Motor neuron (in vitro differentiated cells): ENCODE measurements at regions not wholly inside any gene's neighbourhood (a gene's known extent, or its start where the extent isn't known, plus 50 kb on each side); places are given as distances from the start of the nearest gene placed in this dataset.

Experiments
- ATAC-seq, 8 experiments: fragments of 200-7000 bp; cut with Tn5 transposase; replicated peaks in 6 of 8; 2 replicates each; pipeline ENCODE4 v1.8.0; 2021; ENCODE audit warnings: mild to moderate bottlenecking in 8 of 8, moderate library complexity in 8 of 8
- H3K27ac ChIP-seq, 2 donors: fragments of 250-450 bp; sonication (Bioruptor Pico); 2 replicates each; pipeline ENCODE4 v1.9.0; 2021; ENCODE audit warnings: antibody characterized with exemption in 2 of 2, mild to moderate bottlenecking in 2 of 2, moderate library complexity in 1 of 2
- H3K4me1 ChIP-seq, 2 donors: fragments of 250-450 bp; sonication (Bioruptor Pico); replicated peaks in 1 of 2; 2 replicates each; pipeline ENCODE4 v1.6.1; 2021; ENCODE audit warnings: antibody characterized with exemption in 2 of 2, mild to moderate bottlenecking in 2 of 2, moderate library complexity in 1 of 2
- H3K4me3 ChIP-seq, 5 donors: fragments of 250-450 bp; sonication (Bioruptor Pico); 2 replicates each; pipeline ENCODE4 v1.9.0; 2021; ENCODE audit warnings: antibody characterized with exemption in 5 of 5, mild to moderate bottlenecking in 5 of 5, moderate library complexity in 4 of 5
- WGBS, 10 experiments: fragments of 450-650 bp; shearing (Covaris generic); methylation state at CpG; one replicate each; pipeline ENCODE4 v1.0.0; 2022; 5-methylcytosine and 5-hydroxymethylcytosine counted together
- in situ Hi-C, 9 experiments: fragments of 400-800 bp; cut with MboI; loops; one replicate each; pipeline ENCODE4 v1.15.0; 2021; ENCODE audit warnings: low sequenced_read_pairs in 9 of 9, low pct_unique_long_range_greater_than_20kb in 2 of 9; ENCODE audit not compliant: unreplicated experiment in 9 of 9

DNA sequence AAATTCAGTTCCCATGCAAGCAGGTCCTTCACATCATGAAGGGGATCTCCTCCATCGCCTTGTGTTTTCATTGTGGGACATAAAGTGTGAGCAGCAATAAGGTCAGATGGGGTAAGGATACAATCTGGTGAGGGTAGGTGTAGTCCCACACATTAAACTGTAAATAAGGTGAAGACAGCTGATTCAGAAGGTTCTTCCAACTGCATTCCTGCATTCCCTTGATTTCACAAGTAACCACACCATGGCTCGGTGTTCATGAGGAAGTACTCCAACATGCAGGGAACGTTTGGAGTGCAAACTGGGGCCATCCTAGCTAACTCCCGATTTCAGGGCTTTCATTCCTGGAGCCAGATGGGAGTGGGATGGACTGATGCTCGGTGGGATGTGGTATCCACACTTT lies 680.7 kb upstream of the TSPY4 start:
- WGBS, 10 experiments: 0 to 10% methylated on average over 1 to 4 of the region's 5 CpGs; no CpG with 5 or more reads in 8 of the 10 experiments
- no peaks in the 10 kb centered on the region for H3K4me1 ChIP-seq
- no peak for ATAC-seq

DNA sequence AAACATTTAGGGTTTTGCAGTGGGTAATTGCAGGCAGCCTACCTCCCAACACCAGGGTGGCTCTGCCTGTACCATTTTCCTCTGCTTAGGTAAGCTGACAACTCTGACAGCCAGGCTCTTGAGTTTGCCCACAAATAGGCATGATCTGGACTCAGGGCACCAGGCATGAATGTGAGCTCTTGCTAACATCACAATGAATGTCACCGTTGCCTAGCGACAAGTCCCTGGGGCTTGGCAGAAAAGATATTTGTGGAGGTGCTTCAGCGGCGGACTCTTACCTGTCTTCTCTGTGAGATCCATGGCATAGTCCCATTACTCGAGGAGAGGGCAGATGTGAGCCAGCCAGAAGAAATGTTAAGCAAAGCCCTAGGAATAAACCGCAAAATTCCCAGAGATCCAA lies 677.5 kb upstream of the TSPY4 start:
- no peak overlapping the region for H3K27ac ChIP-seq
- no peak overlapping the region for H3K4me3 ChIP-seq
- ATAC-seq: no peak
- in situ Hi-C loops: no loop called here
- no peaks in the 10 kb centered on the region for H3K4me1 ChIP-seq
- WGBS, 10 experiments: no CpG with 5 or more reads among the region's 6 CpGs

More for the DNA sequence above, 680.7 kb upstream of the TSPY4 start:
- no peak overlapping the region for H3K4me3 ChIP-seq
- H3K27ac ChIP-seq: no peak overlapping the region
- in situ Hi-C loops: no loop called here

DNA sequence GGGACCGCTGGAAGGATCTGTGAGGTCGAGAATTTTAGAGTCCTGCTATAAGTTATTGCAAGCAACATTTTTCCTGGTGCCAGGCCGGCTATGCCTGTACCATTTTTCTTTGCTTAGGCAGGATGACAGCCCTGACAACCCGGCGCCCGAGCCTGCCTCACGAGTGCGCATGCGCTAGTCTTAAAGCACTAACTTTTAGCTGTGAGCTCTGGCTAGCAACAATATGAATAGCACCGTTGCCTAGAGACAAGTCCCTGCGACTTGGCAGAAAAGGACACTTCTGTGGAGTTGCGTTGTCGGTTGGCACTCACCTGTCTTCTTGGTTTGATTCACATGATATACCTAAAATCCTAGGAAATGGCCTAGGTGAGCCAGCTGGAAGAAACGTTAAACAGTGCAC lies 663.4 kb upstream of the TSPY4 start:
- ATAC-seq: no peak
- H3K4me3 ChIP-seq: no peak overlapping the region
- no peak overlapping the region for H3K27ac ChIP-seq
- in situ Hi-C loops: no loop called here
- H3K4me1 ChIP-seq: no peaks in the 10 kb centered on the region
- 71% methylated on average over 8 of the region's 14 CpGs; no CpG with 5 or more reads in 9 of the 10 experiments for WGBS, 10 experiments

DNA sequence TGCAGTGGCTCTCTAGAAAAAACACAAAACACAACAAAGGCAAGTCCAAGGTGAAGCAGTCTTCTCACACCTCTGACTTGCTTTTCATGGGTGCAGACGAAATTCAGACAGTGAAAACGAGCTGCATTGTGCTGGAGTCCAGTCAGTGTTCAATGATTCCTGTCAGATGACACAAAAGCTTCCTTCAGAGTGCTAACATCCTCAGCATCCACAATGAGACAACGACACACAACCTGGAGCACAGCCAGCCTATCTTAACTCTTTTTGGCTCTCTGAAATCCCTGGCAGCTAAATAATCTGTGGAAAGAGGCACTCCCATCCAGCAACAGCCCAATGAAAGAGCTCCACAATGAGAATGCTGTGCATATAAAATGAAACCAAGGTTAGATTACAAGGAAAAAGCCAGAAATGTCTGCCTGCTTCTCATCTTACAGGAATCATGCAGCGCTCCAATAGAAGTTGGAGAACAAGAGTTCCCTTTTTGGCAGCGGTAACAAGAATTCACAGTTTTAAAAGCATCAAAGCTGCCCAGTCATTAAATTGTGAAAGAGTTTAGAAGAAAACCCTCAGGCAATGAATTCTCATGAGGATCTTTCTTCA lies 659.8 kb upstream of the TSPY4 start:
- Histone ChIP-seq H3K27ac (no peak overlapping the region), H3K4me1 (no peaks in the 10 kb centered on the region), H3K4me3 (no peak overlapping the region)
- WGBS, 10 experiments: 0 to 100% (median 0%) methylated on average over 1 to 2 of the region's 5 CpGs; no CpG with 5 or more reads in 5 of the 10 experiments
- ATAC-seq: peak in 1 of 8 experiments; percentile 35
- in situ Hi-C loops: no loop called here

DNA sequence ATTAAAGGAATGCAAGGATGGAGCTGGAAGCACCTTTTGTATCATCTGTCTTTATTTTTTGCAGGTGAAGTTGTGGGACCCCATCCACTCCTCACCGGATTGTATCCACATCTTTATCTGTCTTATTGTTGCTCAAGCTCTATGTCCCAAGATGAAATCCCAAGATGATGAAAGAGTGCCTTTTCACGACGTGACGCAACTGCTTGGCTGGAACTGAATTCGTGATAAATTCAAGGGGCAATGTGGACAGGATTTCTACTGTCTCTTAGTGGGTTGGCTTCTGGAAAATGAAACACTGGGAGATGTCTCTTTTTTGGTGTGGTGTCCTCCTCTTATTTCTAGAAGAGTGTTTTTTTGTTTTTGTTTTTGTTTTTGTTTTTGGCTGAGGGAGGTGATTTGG lies 650.1 kb upstream of the TSPY4 start:
- in situ Hi-C loops: no loop called here
- H3K27ac ChIP-seq: no peak overlapping the region
- H3K4me1 ChIP-seq: no peaks in the 10 kb centered on the region
- WGBS, 10 experiments: 0 to 90% (median 18%) methylated on average over 1 to 2 of the region's 5 CpGs; no CpG with 5 or more reads in 6 of the 10 experiments
- H3K4me3 ChIP-seq: no peak overlapping the region
- no peak for ATAC-seq

DNA sequence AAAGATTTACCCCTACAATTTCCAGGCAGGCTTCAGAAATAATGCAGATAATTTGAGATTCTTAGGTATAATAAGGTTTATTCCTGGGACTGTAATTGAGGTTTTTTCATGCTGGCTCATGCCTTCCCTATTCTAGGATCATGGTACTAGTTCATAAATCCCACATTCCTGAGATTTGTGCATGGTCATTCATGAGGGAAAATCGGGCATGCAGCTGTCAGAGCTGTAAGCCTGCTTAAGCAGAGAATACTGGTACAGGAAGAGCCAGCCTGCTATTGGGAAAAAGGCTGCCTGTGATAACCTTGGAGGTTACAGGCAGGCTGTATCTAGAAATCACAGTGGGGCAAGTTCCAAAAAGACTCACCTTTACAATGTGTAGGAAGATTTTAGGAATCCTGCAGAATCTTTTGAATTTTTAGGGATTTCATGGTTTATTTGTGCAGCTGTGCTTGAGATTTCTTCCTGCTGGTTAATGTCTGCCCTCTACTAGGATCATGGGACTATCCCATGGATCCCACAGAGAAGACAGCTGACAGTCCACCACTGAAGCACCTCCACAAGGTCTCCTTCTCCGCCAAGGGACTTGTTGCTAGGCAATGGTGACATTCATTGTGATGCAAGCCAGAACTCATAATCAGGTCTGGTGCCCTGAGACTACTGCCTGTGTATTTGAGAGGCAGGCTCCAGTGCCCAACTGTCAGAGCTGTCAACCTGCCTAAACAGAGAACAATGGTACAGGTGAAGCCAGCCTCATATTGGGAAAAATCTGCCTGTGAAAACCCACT lies 646.2 kb upstream of the TSPY4 start:
- WGBS, 10 experiments: 0% methylated on average over 1 of the region's 2 CpGs; no CpG with 5 or more reads in 9 of the 10 experiments
- Histone ChIP-seq H3K4me3 (no peak overlapping the region), H3K27ac (no peak overlapping the region), H3K4me1 (no peaks in the 10 kb centered on the region)
- in situ Hi-C loops: no loop called here
- no peak for ATAC-seq

DNA sequence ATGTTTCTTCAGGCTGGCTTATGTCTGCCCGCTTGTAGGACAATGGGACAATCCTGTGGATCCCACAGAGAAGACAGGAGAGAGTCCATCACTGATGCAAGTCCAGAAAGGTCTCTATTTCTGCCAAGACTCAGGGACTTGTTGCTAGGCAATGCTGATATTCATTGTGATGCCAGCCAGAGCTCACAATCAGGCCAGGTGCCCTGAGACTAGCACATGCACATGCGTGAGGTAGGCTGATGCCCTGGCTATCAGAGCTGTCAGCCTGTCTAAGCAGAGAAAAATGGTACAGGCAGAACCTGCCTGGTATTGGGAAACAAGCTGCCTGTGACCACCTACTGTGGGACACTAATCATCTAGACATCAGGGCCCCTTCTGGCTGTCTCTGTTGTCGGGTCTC lies 638.7 kb upstream of the TSPY4 start:
- H3K4me3 ChIP-seq: no peak overlapping the region
- no peak overlapping the region for H3K27ac ChIP-seq
- no peak for ATAC-seq
- in situ Hi-C loops: no loop called here
- no peaks in the 10 kb centered on the region for H3K4me1 ChIP-seq
- WGBS, 10 experiments: 20% methylated on average over 1 of the region's 3 CpGs; no CpG with 5 or more reads in 9 of the 10 experiments

DNA sequence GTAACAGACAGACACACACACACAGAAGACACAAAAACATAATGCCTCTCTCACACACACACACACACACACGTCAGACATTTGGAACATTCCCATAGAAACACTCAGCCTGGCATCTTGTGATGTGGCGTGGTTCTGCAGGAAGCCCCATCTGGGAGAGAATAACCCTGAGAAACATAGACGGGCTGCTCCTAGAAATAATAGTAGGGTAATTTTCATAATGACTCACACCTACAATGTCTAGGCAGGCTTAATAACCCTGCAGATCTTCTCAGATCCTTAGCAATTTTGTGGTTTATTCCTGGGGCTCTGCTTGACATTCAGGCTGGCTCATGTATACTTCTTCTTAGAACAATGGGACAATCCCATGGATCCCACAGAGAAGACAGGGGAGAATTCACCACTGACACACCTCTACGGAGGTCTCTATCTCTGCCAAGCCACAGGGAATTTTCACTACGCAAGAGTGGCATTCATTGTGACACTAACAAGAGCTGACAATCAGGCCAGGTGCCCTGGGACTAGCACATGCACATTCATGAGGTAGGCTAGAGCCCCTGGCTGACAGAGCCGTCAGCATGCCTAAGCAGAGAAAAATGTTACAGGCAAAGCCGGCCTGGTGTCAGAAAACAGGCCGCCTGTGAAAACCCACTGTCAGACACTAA lies 631.5 kb upstream of the TSPY4 start:
- in situ Hi-C loops: no loop called here
- no peak overlapping the region for H3K27ac ChIP-seq
- H3K4me3 ChIP-seq: no peak overlapping the region
- WGBS, 10 experiments: 40% methylated on average over 1 of the region's 8 CpGs; no CpG with 5 or more reads in 9 of the 10 experiments
- H3K4me1 ChIP-seq: no peaks in the 10 kb centered on the region
- no peak for ATAC-seq

DNA sequence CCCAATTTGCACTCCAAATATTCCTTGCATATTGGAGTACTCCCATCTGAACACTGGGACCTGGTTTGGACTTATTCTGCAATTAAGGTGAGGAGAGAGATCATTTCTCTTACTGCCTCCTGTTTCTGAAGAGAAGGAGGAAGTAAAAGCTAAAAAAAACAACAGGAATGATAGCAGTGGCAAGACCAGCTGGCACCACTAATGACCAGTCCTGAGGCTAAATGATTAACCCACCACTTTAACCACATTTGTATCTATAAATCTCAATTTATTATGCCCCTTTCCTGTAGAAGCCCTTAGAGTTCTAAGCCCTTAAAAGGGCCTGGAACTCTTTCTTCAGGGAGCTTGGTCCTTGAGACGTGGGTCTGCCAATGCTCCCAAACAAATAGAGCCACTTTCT lies 625.0 kb upstream of the TSPY4 start:
- Histone ChIP-seq H3K4me3 (no peak overlapping the region), H3K4me1 (no peaks in the 10 kb centered on the region), H3K27ac (no peak overlapping the region)
- ATAC-seq: no peak
- 0% methylated on average over 1 of the region's 1 CpG; no CpG with 5 or more reads in 8 of the 10 experiments for WGBS, 10 experiments
- in situ Hi-C loops: no loop called here

DNA sequence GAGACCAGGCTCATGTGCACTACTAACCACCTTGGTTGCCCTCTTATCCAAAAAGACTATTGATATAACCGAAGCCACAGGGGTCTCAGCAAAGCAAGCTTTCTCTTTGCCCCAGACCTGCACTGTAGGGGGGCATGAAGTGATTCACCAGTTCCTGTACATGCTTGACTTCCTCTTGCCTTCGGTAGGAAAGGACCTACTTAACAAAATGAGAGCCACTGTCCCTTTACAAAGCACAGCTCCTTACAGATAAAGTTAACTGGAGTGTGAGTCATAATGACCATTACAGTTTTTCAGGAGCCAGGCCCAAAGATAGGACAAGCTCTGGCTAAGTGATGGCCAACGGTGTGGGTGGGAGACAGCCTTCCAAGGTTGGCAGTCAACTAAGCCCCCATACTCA lies 622.0 kb upstream of the TSPY4 start:
- no peaks in the 10 kb centered on the region for H3K4me1 ChIP-seq
- in situ Hi-C loops: no loop called here
- no peak overlapping the region for H3K27ac ChIP-seq
- no peak overlapping the region for H3K4me3 ChIP-seq
- ATAC-seq: no peak
- 60% methylated on average over 1 of the region's 3 CpGs; no CpG with 5 or more reads in 9 of the 10 experiments for WGBS, 10 experiments

DNA sequence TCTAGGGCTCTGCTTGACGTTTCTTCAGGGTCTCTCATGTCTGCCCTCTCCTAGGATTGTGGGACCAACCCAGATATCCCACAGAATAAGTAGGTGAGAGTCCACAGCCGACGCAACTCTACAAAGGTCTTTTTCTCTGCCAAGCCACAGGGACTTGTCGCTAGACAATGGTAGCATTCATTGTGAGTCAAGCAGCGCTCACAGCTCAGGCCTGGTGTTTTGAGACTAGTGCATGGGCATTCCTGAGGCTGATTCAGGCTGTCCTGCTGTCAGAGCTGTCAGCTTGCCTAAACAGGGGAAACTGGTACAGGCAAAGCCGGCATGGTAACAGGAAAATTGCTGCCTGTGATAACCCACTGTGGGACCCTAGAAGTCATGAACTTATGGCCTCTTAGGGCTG lies 610.6 kb upstream of the TSPY4 start:
- Histone ChIP-seq H3K4me3 (no peak overlapping the region), H3K4me1 (no peaks in the 10 kb centered on the region), H3K27ac (no peak overlapping the region)
- in situ Hi-C loops: no loop called here
- WGBS, 10 experiments: 0% methylated on average over 1 of the region's 6 CpGs; no CpG with 5 or more reads in 9 of the 10 experiments
- ATAC-seq: no peak

DNA sequence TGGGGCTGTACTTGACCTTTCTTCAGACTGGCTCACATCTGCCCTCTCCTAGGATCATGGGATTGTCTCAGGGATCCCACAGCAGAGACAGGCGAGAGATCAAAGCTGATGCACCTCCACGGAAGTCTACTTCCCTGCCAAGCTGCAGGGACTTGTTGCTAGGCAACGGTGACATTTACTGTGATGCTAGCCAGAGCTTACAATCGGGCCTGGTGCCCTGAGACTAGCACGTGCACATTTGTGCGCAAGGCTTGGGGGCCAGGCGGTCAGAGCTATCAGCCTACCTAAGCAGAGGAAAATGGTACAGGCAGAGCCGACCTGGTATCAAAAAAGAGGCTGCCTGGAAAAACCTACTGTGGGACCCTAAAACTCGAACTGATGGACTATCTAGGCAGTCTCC lies 607.3 kb upstream of the TSPY4 start:
- 0 to 40% methylated on average over 1 to 2 of the region's 9 CpGs; no CpG with 5 or more reads in 8 of the 10 experiments for WGBS, 10 experiments
- Histone ChIP-seq H3K27ac (no peak overlapping the region), H3K4me1 (no peaks in the 10 kb centered on the region), H3K4me3 (no peak overlapping the region)
- in situ Hi-C loops: no loop called here
- no peak for ATAC-seq

DNA sequence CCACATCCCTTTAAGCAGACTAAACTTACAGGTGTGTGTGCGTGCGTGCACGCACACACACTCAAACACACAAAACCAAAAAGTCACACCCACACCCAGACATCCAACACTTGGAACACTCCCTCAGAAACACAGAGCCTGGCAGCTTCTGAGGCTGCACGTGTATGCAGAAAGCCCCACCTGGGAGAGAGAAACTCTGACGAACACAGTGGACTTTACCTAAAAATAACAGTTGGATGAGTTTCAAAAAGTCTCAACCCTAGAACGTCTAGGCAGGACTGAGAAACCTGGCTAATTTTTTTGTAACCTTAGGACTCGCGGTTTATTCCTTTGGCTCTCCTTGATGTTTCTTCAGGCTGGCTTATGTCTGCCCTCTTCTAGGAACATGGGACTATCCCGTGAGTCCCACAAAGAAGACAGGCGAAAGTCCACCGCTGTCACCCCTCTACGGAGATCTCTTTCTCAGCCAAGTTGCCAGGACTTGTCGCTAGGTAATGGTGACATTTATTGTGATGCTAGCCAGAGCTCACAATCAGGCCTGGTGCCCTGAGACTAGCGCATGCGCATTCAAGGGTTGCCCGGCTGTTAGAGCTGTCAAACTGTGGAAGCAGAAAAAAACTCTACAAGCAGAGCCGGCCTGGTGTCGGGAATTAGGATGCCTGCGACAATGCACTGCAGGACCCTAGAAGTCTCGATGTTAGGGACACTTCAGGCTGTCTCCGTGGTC lies 595.8 kb upstream of the TSPY4 start:
- H3K4me3 ChIP-seq: no peak overlapping the region
- in situ Hi-C loops: no loop called here

More for the DNA sequence above, 595.8 kb upstream of the TSPY4 start:
- 0 to 100% (median 63%) methylated on average over 1 to 5 of the region's 21 CpGs; no CpG with 5 or more reads in 7 of the 10 experiments for WGBS, 10 experiments
- Histone ChIP-seq H3K27ac (no peak overlapping the region), H3K4me1 (no peaks in the 10 kb centered on the region)
- no peak for ATAC-seq
